ENCODE measurements at regions not wholly inside any gene's neighbourhood (a gene's known extent, or its start where the extent isn't known, plus 50 kb on each side); places are given as distances from the start of the nearest gene placed in this dataset.

DNA sequence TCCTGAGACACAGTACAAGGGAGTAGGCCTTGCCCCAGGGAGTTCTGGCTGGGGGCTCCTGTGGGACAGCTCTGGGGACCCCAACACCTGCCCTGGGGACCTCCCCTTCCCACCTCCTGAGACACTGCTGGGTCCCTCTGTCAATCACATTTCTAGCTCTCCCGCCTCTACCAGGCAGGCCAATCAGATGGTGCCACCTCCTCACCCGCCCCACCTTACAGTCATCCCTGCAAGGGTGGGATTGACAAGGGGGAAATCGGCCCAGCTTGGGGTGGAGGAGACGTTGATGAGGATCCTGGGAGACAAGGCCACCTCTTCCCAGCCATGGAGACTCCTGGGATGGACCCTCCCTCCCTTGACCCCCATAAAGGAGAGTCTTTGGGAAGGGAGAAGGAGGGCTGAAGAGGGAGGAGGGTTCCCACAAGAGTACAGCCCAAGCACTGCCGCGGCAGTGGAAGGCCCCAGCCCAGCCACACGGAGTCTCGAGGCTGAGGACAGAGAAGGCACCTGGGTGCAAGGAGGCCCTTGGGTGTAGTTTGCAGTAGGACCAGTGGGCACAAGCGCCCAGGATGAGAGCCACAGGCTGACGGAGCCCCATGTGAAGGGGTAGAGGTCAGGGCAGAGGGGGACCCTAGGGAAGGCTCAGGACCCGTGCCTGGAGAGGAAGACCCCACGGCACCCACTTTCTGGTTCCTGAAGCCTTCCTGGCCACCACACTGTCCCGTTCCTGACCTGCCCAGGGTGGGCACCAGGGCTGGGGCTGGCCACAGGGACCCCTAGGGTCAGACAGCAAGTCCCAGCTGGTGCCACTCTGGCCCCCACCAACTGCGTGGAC lies 109.9 kb upstream of the OTOS start:
- TF ChIP-seq CTCF (IDR thresholded peaks at IDR 0.05; ENCODE audit: borderline replicate concordance, extremely low read depth, low read length, poor library complexity, severe bottlenecking) (no peak), EZH2 (IDR thresholded peaks at IDR 0.05; ENCODE audit: borderline replicate concordance, low read depth, low read length, severe bottlenecking) (no peak)
